Thyroid gland (tissue), 4 donors: ENCODE measurements at regions not wholly inside any gene's neighbourhood (a gene's known extent, or its start where the extent isn't known, plus 50 kb on each side); places are given as distances from the start of the nearest gene placed in this dataset.

Experiments
- DNase-seq, 2 donors: peaks; one replicate each; pipeline ENCODE4 v3.0.0-alpha.2; 2019
- H3K27ac ChIP-seq, 3 donors: fragments of 200-600 bp; sonication (generic); 1 replicate in 2 of 3; 2 replicates in 1 of 3; pipeline ENCODE4 v1.5.1; 2016 to 2019; ENCODE audit warnings: mild to moderate bottlenecking in 1 of 3, moderate library complexity in 1 of 3
- H3K27me3 ChIP-seq: fragments of 200-600 bp; sonication (generic); one replicate; pipeline ENCODE4 v1.5.1; 2019
- H3K36me3 ChIP-seq, 2 donors: fragments of 200-600 bp; sonication (generic); one replicate each; pipeline ENCODE4 v1.5.1; 2016 to 2019
- H3K4me1 ChIP-seq, 2 donors: fragments of 200-600 bp; sonication (generic); one replicate each; pipeline ENCODE4 v1.5.1; 2017 to 2019
- H3K4me3 ChIP-seq, 3 donors: fragments of 200-600 bp; sonication (generic); replicated peaks in 1 of 3; 1 replicate in 2 of 3; 2 replicates in 1 of 3; pipeline ENCODE4 v1.5.1; 2016; ENCODE audit warnings: mild to moderate bottlenecking in 1 of 3
- H3K9me3 ChIP-seq: fragments of 200-600 bp; sonication (generic); one replicate; pipeline ENCODE4 v1.5.1; 2017
- CTCF ChIP-seq, 6 experiments: fragments of 200-600 bp in 3 of 6; fragments of 450-650 bp in 3 of 6; sonication (generic) in 3 of 6; IDR thresholded peaks; one replicate each; pipeline ENCODE4 v1.5.1; 2016 to 2019; ENCODE audit warnings: antibody characterized with exemption in 6 of 6, mild to moderate bottlenecking in 2 of 6, inconsistent platforms in 1 of 6, moderate library complexity in 1 of 6
- POLR2A ChIP-seq, 2 donors: fragments of 450-650 bp; IDR thresholded peaks; one replicate each; pipeline ENCODE4 v1.6.1; 2017; ENCODE audit warnings: antibody characterized with exemption in 2 of 2, mild to moderate bottlenecking in 2 of 2, moderate library complexity in 1 of 2
- WGBS, 2 donors: methylation state at CpG; one replicate each; pipeline ENCODE4 v1.1.5; 2017; 5-methylcytosine and 5-hydroxymethylcytosine counted together
- intact Hi-C: fragments of 100-400 bp; cut with DNase I; formaldehyde crosslinking; loops from one replicate; pipeline ENCODE4 v1.15.1; 2023

- 89% methylated on average over 3 of the region's 4 CpGs for WGBS, 2 donors
- H3K27me3 ChIP-seq, result no peaks in the 10 kb centered on the region
- intact Hi-C loops, result no loop called here
- TF ChIP-seq CTCF (IDR thresholded peaks at IDR 0.05) (no peak), POLR2A (IDR thresholded peaks at IDR 0.05) (no peak)
- H3K27ac ChIP-seq, result no peak overlapping the region
- no peak overlapping the region for H3K4me3 ChIP-seq
- H3K36me3 ChIP-seq, result no peaks in the 10 kb centered on the region
- no peak for DNase-seq
- H3K9me3 ChIP-seq, result no peaks in the 10 kb centered on the region
- peaks cover 2 to 9% of the 10 kb centered on the region in 2 donors for H3K4me1 ChIP-seq
These were observed 74.0 kb upstream of the INTU start for GRCh38 chr4:127558489-127559407.

GRCh38 chr4:127559981-127560380 lies 72.8 kb upstream of the INTU start:
- no peak overlapping the region for H3K27ac ChIP-seq
- TF ChIP-seq POLR2A (IDR thresholded peaks at IDR 0.05) (no peak), CTCF (IDR thresholded peaks at IDR 0.05) (no peak)
- peak; percentile 24 to 65 for DNase-seq
- no peak overlapping the region for H3K4me3 ChIP-seq
- no peaks in the 10 kb centered on the region for H3K27me3 ChIP-seq
- H3K9me3 ChIP-seq, result no peaks in the 10 kb centered on the region
- peaks cover 2 to 9% of the 10 kb centered on the region in 2 donors for H3K4me1 ChIP-seq
- intact Hi-C loops, result no loop called here
- H3K36me3 ChIP-seq, result no peaks in the 10 kb centered on the region
- WGBS, 2 donors, result 73 to 85% methylated on average over 6 to 7 of the region's 7 CpGs

- Histone ChIP-seq H3K4me3 (no peak overlapping the region), H3K27ac (no peak overlapping the region), H3K36me3 (no peaks in the 10 kb centered on the region), H3K27me3 (no peaks in the 10 kb centered on the region), H3K9me3 (no peaks in the 10 kb centered on the region), H3K4me1 (peaks cover 0 to 9% of the 10 kb centered on the region in 2 donors)
- 43 to 52% methylated on average over 3 of the region's 3 CpGs for WGBS, 2 donors
- TF ChIP-seq POLR2A (IDR thresholded peaks at IDR 0.05) (no peak), CTCF (IDR thresholded peaks at IDR 0.05) (no peak)
- intact Hi-C loops, result no loop called here
- no peak for DNase-seq
These were observed 72.0 kb upstream of the INTU start for GRCh38 chr4:127560755-127561154.

- WGBS, 2 donors, result 65 to 72% methylated on average over 2 of the region's 2 CpGs
These were observed 58.1 kb upstream of the INTU start for GRCh38 chr4:127574643-127575042.

More at GRCh38 chr4:127574643-127575042, 58.1 kb upstream of the INTU start:
- no peaks in the 10 kb centered on the region for H3K36me3 ChIP-seq
- no peaks in the 10 kb centered on the region for H3K9me3 ChIP-seq
- TF ChIP-seq CTCF (IDR thresholded peaks at IDR 0.05) (no peak), POLR2A (IDR thresholded peaks at IDR 0.05) (no peak)
- DNase-seq, result no peak
- intact Hi-C loops, result no loop called here
- H3K27me3 ChIP-seq, result no peaks in the 10 kb centered on the region
- no peak overlapping the region for H3K4me3 ChIP-seq
- no peaks in the 10 kb centered on the region for H3K4me1 ChIP-seq
- no peak overlapping the region for H3K27ac ChIP-seq
